K562 (cell line): ENCODE measurements at regions not wholly inside any gene's neighbourhood (a gene's known extent, or its start where the extent isn't known, plus 50 kb on each side); places are given as distances from the start of the nearest gene placed in this dataset.
A peak's percentile ranks its signal among the peaks of the same experiment; 100 is the strongest.

Experiments used
- ATAC-seq: fragments of 200-7000 bp; cut with Tn5 transposase; 3 replicates; pipeline ENCODE4 v1.9.1; 2020; ENCODE audit warnings: moderate library complexity
- BruUV-seq: library from RNA; stranded (reverse); fragments of 400-500 nt; replicated peaks from 2 replicates; lab custom pipeline; 2021; lab: Mats Ljungman, UMichigan
- CTCF ChIA-PET: fragments of 300-600 bp; formaldehyde crosslinking; extraction: SDS; loops from one replicate; lab custom pipeline; 2021; ENCODE audit warnings: low intra/inter-chr PET ratio; lab: Yijun Ruan, JAX
- POLR2A ChIA-PET: fragments of 300-600, 350-650 bp; sonication (Branson Sonifier 250); formaldehyde crosslinking; extraction: SDS; loops from one replicate; lab custom pipeline; 2021; ENCODE audit warnings: antibody characterized with exemption, inconsistent platforms; lab: Yijun Ruan, JAX
- DNase-seq, 4 experiments: peaks; one replicate each; pipeline versions ENCODE4 v3.0.0 to v3.0.0-alpha.2; 2011 to 2018; ENCODE audit warnings: low spot score in 3 of 4, mixed read lengths in 3 of 4; ENCODE audit errors: extremely low read depth in 1 of 4
- FAIRE-seq: peaks from 2 replicates; lab custom pipeline; 2011; peaks lifted over from hg19 to GRCh38; lab: Jason Lieb, UNC
- H2AFZ ChIP-seq: 2 replicates; pipeline ENCODE4 v1.6.0; 2011; ENCODE audit warnings: low read depth, low read length, control low read depth, inconsistent platforms
- H3K27ac ChIP-seq: fragments of 200-600 bp; 3 replicates; pipeline ENCODE4 v1.8.0; 2011; ENCODE audit warnings: low read depth, mild to moderate bottlenecking, control low read depth, inconsistent platforms, low read length, moderate library complexity, mixed read lengths; ENCODE audit errors: extremely low read depth
- H3K27me3 ChIP-seq, 2 experiments: fragments of 300-600 bp in 1 of 2; 2 replicates in 1 of 2; 3 replicates in 1 of 2; pipeline versions ENCODE4 v1.6.0 to v1.8.0; 2011; ENCODE audit warnings: inconsistent platforms in 2 of 2, low read length in 2 of 2, mild to moderate bottlenecking in 1 of 2, mixed read lengths in 1 of 2, moderate library complexity in 1 of 2; ENCODE audit not compliant: control insufficient read depth in 2 of 2, insufficient read depth in 2 of 2
- H3K36me3 ChIP-seq: fragments of 300-600 bp; 3 replicates; pipeline ENCODE4 v1.8.0; 2011; ENCODE audit warnings: mild to moderate bottlenecking, low read length, inconsistent platforms; ENCODE audit not compliant: control insufficient read depth, insufficient read depth
- H3K4me1 ChIP-seq, 2 experiments: fragments of 200-600 bp in 1 of 2; replicated peaks in 1 of 2; 2 replicates in 1 of 2; 3 replicates in 1 of 2; pipeline versions ENCODE4 v1.5.1 to v1.8.0; 2011; ENCODE audit warnings: inconsistent platforms in 2 of 2, low read length in 2 of 2, mild to moderate bottlenecking in 1 of 2, mixed read lengths in 1 of 2, moderate library complexity in 1 of 2; ENCODE audit not compliant: control insufficient read depth in 2 of 2, insufficient read depth in 2 of 2
- H3K4me2 ChIP-seq: 2 replicates; pipeline ENCODE4 v1.6.1; 2011; ENCODE audit warnings: low read length, control low read depth, inconsistent platforms, mixed read lengths; ENCODE audit not compliant: insufficient read depth
- H3K4me3 ChIP-seq: fragments of 200-600 bp; sonication (generic), shearing (Covaris generic); 2 replicates; pipeline ENCODE4 v1.5.1; 2016; ENCODE audit warnings: control low read depth, inconsistent platforms
- H3K79me2 ChIP-seq: fragments of 200-600 bp; 3 replicates; pipeline ENCODE4 v1.8.0; 2011; ENCODE audit warnings: low read length, inconsistent platforms; ENCODE audit not compliant: control insufficient read depth, insufficient read depth
- H3K9ac ChIP-seq, 2 experiments: 2 replicates each; pipeline versions ENCODE4 v1.6.0 to v1.6.1; 2011; ENCODE audit warnings: low read depth in 2 of 2, low read length in 2 of 2, control low read depth in 1 of 2, inconsistent platforms in 1 of 2, mild to moderate bottlenecking in 1 of 2, mixed read lengths in 1 of 2; ENCODE audit not compliant: insufficient read depth in 1 of 2
- H3K9me1 ChIP-seq: one replicate; pipeline ENCODE4 v1.6.0; 2011; ENCODE audit warnings: inconsistent platforms, mild to moderate bottlenecking, low read length, moderate library complexity; ENCODE audit not compliant: control insufficient read depth, insufficient read depth
- H3K9me3 ChIP-seq: replicated peaks from 2 replicates; pipeline ENCODE4 v1.5.1; 2011; ENCODE audit warnings: low read depth, low read length, inconsistent platforms; ENCODE audit not compliant: control insufficient read depth, insufficient read depth
- H4K20me1 ChIP-seq: replicated peaks from 2 replicates; pipeline ENCODE4 v1.6.1; 2011; ENCODE audit warnings: low read length, inconsistent platforms, mixed read lengths; ENCODE audit not compliant: control insufficient read depth, insufficient read depth
- PPARD ChIP-seq: fragments of 250-450 bp; sonication (Bioruptor Pico); IDR thresholded peaks from 2 replicates; pipeline ENCODE4 v1.8.0; 2022; ENCODE audit warnings: inconsistent platforms, mild to moderate bottlenecking, moderate library complexity
- SREBF1 ChIP-seq: fragments of 150-350 bp; IDR thresholded peaks from 2 replicates; pipeline ENCODE4 v1.6.1; 2014; ENCODE audit warnings: antibody characterized with exemption, low read depth, low read length, borderline replicate concordance
- ZBTB7A ChIP-seq: IDR thresholded peaks from 2 replicates; pipeline ENCODE4 v1.6.1; 2011; ENCODE audit warnings: low read depth, mild to moderate bottlenecking, low read length, moderate library complexity, borderline replicate concordance; ENCODE audit not compliant: control insufficient read depth
- ZFX ChIP-seq: sonication (generic); formaldehyde crosslinking; IDR thresholded peaks from 2 replicates; pipeline ENCODE4 v1.8.0; 2022; ENCODE audit warnings: mild to moderate bottlenecking, missing genetic modification reagents, moderate library complexity
- WGBS: fragments of 100-300 bp; shearing (Covaris generic); methylation state at CpG from one replicate; pipeline ENCODE4 v1.1.6; 2016; ENCODE audit warnings: low coverage, mixed read lengths; ENCODE audit not compliant: insufficient coverage; ENCODE audit errors: missing lambda C conversion rate; 5-methylcytosine and 5-hydroxymethylcytosine counted together
- in situ Hi-C: fragments of 300-500 bp; cut with MboI; formaldehyde crosslinking; loops from 4 replicates; pipeline ENCODE4 v1.15.0; 2018; ENCODE audit warnings: inconsistent platforms, mixed read lengths
- intact Hi-C: fragments of 100-400 bp; cut with micrococcal nuclease; formaldehyde crosslinking; loops from 2 replicates; pipeline ENCODE4 v1.14.2; 2022
- TF ChIP-seq, protein P1 (sequence below): sonication (generic); formaldehyde crosslinking; IDR thresholded peaks from 2 replicates; pipeline ENCODE4 v1.4.0; 2020; ENCODE audit warnings: mild to moderate bottlenecking, missing genetic modification reagents
- TF ChIP-seq, protein P2 (sequence below): fragments of 450-650 bp; IDR thresholded peaks from 2 replicates; pipeline ENCODE4 v1.6.1; 2018; ENCODE audit not compliant: partially characterized antibody
- TF ChIP-seq, protein P3 (sequence below): fragments of 200-800 bp; sonication (Bioruptor generic); IDR thresholded peaks from 2 replicates; pipeline ENCODE4 v1.6.1; 2017; ENCODE audit warnings: missing genetic modification characterization, missing compliant biosample characterization

DNA sequence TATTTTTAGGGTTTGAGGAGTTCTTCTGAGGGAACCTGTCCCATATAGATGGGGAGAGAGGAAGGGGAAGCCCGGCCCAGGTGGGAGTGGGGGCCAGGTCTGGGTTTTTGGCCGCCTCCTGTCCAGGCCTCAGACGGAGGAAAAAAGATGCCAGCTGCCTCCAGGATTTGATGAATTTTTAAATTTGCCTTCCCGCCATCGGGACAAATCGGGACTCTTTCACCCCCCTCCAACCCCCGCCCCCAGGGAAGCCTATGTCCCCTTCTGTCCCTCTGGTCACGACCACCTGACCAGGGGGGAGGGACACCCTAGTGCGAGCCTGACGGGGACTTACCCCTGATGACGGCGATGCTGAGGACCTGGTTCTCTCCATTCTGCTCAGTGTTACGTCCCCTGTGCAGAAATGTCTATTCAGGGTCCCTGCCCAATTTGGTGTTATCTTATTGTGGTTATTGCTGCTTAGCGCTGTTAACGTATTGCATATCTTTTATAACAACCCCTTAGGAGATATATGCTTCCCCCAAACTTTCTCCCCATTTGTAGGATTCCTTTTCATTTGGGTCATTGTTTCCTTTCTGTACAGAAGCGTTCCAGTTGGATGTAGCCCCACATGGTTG, 115.9 kb upstream of the GRK3 start:
- H4K20me1 ChIP-seq = no peaks in the 10 kb centered on the region; the same call in 1 of the 2 replicates
- peak overlapping the region; percentile 73 for H3K4me3 ChIP-seq
- no peaks in the 10 kb centered on the region for H3K9me1 ChIP-seq
- peak overlapping the region; percentile 78; the same call in 1 of the 2 replicates for H2AFZ ChIP-seq
- ChIA-PET POLR2A (no interaction called here), CTCF (no interaction called here)
- TF ChIP-seq, protein P1, sequence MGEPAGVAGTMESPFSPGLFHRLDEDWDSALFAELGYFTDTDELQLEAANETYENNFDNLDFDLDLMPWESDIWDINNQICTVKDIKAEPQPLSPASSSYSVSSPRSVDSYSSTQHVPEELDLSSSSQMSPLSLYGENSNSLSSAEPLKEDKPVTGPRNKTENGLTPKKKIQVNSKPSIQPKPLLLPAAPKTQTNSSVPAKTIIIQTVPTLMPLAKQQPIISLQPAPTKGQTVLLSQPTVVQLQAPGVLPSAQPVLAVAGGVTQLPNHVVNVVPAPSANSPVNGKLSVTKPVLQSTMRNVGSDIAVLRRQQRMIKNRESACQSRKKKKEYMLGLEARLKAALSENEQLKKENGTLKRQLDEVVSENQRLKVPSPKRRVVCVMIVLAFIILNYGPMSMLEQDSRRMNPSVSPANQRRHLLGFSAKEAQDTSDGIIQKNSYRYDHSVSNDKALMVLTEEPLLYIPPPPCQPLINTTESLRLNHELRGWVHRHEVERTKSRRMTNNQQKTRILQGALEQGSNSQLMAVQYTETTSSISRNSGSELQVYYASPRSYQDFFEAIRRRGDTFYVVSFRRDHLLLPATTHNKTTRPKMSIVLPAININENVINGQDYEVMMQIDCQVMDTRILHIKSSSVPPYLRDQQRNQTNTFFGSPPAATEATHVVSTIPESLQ = no peak
- TF ChIP-seq ZFX (CRISPR knock-in tag) = 0 out of 2 replicates have a peak, but pooled peaks have one; percentile 6
- TF ChIP-seq PPARD (CRISPR knock-in tag) = no peak
- TF ChIP-seq ZBTB7A = peak; percentile 29; the same call in 1 of the 2 replicates
- TF ChIP-seq, protein P2, sequence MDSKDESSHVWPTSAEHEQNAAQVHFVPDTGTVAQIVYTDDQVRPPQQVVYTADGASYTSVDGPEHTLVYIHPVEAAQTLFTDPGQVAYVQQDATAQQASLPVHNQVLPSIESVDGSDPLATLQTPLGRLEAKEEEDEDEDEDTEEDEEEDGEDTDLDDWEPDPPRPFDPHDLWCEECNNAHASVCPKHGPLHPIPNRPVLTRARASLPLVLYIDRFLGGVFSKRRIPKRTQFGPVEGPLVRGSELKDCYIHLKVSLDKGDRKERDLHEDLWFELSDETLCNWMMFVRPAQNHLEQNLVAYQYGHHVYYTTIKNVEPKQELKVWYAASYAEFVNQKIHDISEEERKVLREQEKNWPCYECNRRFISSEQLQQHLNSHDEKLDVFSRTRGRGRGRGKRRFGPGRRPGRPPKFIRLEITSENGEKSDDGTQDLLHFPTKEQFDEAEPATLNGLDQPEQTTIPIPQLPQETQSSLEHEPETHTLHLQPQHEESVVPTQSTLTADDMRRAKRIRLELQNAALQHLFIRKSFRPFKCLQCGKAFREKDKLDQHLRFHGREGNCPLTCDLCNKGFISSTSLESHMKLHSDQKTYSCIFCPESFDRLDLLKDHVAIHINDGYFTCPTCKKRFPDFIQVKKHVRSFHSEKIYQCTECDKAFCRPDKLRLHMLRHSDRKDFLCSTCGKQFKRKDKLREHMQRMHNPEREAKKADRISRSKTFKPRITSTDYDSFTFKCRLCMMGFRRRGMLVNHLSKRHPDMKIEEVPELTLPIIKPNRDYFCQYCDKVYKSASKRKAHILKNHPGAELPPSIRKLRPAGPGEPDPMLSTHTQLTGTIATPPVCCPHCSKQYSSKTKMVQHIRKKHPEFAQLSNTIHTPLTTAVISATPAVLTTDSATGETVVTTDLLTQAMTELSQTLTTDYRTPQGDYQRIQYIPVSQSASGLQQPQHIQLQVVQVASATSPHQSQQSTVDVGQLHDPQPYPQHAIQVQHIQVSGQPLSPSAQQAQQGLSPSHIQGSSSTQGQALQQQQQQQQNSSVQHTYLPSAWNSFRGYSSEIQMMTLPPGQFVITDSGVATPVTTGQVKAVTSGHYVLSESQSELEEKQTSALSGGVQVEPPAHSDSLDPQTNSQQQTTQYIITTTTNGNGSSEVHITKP = peak; percentile 73
- TF ChIP-seq SREBF1 = no peak
- TF ChIP-seq, protein P3, sequence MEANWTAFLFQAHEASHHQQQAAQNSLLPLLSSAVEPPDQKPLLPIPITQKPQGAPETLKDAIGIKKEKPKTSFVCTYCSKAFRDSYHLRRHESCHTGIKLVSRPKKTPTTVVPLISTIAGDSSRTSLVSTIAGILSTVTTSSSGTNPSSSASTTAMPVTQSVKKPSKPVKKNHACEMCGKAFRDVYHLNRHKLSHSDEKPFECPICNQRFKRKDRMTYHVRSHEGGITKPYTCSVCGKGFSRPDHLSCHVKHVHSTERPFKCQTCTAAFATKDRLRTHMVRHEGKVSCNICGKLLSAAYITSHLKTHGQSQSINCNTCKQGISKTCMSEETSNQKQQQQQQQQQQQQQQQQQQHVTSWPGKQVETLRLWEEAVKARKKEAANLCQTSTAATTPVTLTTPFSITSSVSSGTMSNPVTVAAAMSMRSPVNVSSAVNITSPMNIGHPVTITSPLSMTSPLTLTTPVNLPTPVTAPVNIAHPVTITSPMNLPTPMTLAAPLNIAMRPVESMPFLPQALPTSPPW (CRISPR knock-in tag) = peak; percentile 40
- H3K9me3 ChIP-seq = no peaks in the 10 kb centered on the region
- peaks cover 66% of the 10 kb centered on the region for H3K79me2 ChIP-seq
- TSS peak; percentile 43 for BruUV-seq
- peak; percentile 33 to 40 (median 36) for DNase-seq
- intact Hi-C loops = loop anchor here (10.0 kb wide), 1 partner anchor 84 kb away; no protein-coding TSS in a partner anchor
- H3K36me3 ChIP-seq = peaks cover 9% of the 10 kb centered on the region; the same call in 2 of the 3 replicates
- H3K9ac ChIP-seq = peak overlapping the region; percentile 77 to 94
- peak overlapping the region; percentile 78 for H3K4me2 ChIP-seq
- peak; percentile 67 for ATAC-seq
- peaks cover 0 to 10% of the 10 kb centered on the region in 2 experiments; a peak in 3 of 5 replicates for H3K4me1 ChIP-seq
- H3K27ac ChIP-seq = peak overlapping the region; percentile 68
- no peak for FAIRE-seq
- WGBS = 2% methylated on average over 12 of the region's 16 CpGs
- H3K27me3 ChIP-seq = no peaks in the 10 kb centered on the region
- in situ Hi-C loops = no loop called here
